IMR-90 (cell line): ENCODE measurements at regions not wholly inside any gene's neighbourhood (a gene's known extent, or its start where the extent isn't known, plus 50 kb on each side); places are given as distances from the start of the nearest gene placed in this dataset.
A peak's percentile ranks its signal among the peaks of the same experiment; 100 is the strongest.

Experiments used
- ATAC-seq: fragments of 200-7000 bp; cut with Tn5 transposase; 2 replicates; pipeline ENCODE4 v1.9.1; 2020; ENCODE audit warnings: low read depth, mild to moderate bottlenecking, moderate library complexity
- BruUV-seq: library from RNA; stranded (reverse); fragments of 400-500 nt; replicated peaks from 2 replicates; lab custom pipeline; 2021; lab: Mats Ljungman, UMichigan
- CTCF ChIA-PET: fragments of 300-600 bp; formaldehyde crosslinking; extraction: SDS; loops from one replicate; lab custom pipeline; 2021; ENCODE audit warnings: antibody characterized with exemption; lab: Yijun Ruan, JAX
- POLR2A ChIA-PET: fragments of 300-600 bp; sonication (Branson Sonifier 250); formaldehyde crosslinking; loops from one replicate; lab custom pipeline; 2022; ENCODE audit warnings: antibody characterized with exemption; ENCODE audit not compliant: unreplicated experiment; lab: Charles Lee
- DNase-seq: peaks from one replicate; pipeline ENCODE4 v3.0.0; 2013
- H2AFZ ChIP-seq: replicated peaks from 2 replicates; pipeline ENCODE3; 2013; ENCODE audit warnings: low read length, mild to moderate bottlenecking; ENCODE audit not compliant: poor library complexity
- H2AK5ac ChIP-seq: 2 replicates; pipeline ENCODE4 v1.6.1; 2013; ENCODE audit warnings: low read depth, low read length, inconsistent platforms
- H2AK9ac ChIP-seq: replicated peaks from 2 replicates; pipeline ENCODE3; 2013; ENCODE audit warnings: mild to moderate bottlenecking, low read depth, low read length, moderate library complexity; ENCODE audit not compliant: poor library complexity
- H2BK120ac ChIP-seq: 2 replicates; pipeline ENCODE4 v1.6.1; 2013; ENCODE audit warnings: low read depth, low read length, inconsistent platforms
- H2BK15ac ChIP-seq: 3 replicates; pipeline ENCODE4 v1.6.1; 2013; ENCODE audit warnings: low read depth, low read length, inconsistent platforms
- H2BK20ac ChIP-seq: 2 replicates; pipeline ENCODE4 v1.6.1; 2013; ENCODE audit warnings: low read depth, mild to moderate bottlenecking, inconsistent platforms, low read length, moderate library complexity
- H2BK5ac ChIP-seq: 2 replicates; pipeline ENCODE4 v1.6.1; 2013; ENCODE audit warnings: mild to moderate bottlenecking, low read depth, low read length, inconsistent platforms; ENCODE audit not compliant: poor library complexity, severe bottlenecking
- H3K14ac ChIP-seq: replicated peaks from 2 replicates; pipeline ENCODE4 v1.6.1; 2013; ENCODE audit warnings: low read depth, low read length, inconsistent platforms
- H3K18ac ChIP-seq: 2 replicates; pipeline ENCODE4 v1.6.1; 2013; ENCODE audit warnings: low read depth, low read length, control low read depth
- H3K23ac ChIP-seq: 2 replicates; pipeline ENCODE4 v1.6.1; 2013; ENCODE audit warnings: low read depth, low read length, inconsistent platforms
- H3K27ac ChIP-seq: 2 replicates; pipeline ENCODE4 v1.5.1; 2013; ENCODE audit warnings: mild to moderate bottlenecking, control low read depth, low read length; ENCODE audit not compliant: insufficient read depth
- H3K27me3 ChIP-seq: 2 replicates; pipeline ENCODE4 v1.6.1; 2013; ENCODE audit warnings: low read length; ENCODE audit not compliant: control insufficient read depth, insufficient read depth
- H3K36me3 ChIP-seq: 2 replicates; pipeline ENCODE4 v1.6.1; 2013; ENCODE audit warnings: low read length, mixed read lengths; ENCODE audit not compliant: control insufficient read depth, insufficient read depth
- H3K4ac ChIP-seq: 2 replicates; pipeline ENCODE4 v1.6.1; 2013; ENCODE audit warnings: low read depth, low read length, inconsistent platforms
- H3K4me1 ChIP-seq: 2 replicates; pipeline ENCODE4 v1.6.1; 2013; ENCODE audit warnings: low read length, mixed read lengths; ENCODE audit not compliant: control insufficient read depth, insufficient read depth
- H3K4me2 ChIP-seq: 2 replicates; pipeline ENCODE4 v1.6.1; 2013; ENCODE audit warnings: low read depth, mild to moderate bottlenecking, control low read depth, low read length, moderate library complexity
- H3K4me3 ChIP-seq: 2 replicates; pipeline ENCODE4 v1.5.1; 2013; ENCODE audit warnings: low read depth, mild to moderate bottlenecking, control low read depth, low read length, moderate library complexity; ENCODE audit not compliant: insufficient read depth
- H3K56ac ChIP-seq: 2 replicates; pipeline ENCODE4 v1.6.1; 2013; ENCODE audit warnings: low read length, inconsistent platforms; ENCODE audit not compliant: insufficient read depth; ENCODE audit errors: extremely low read depth
- H3K79me1 ChIP-seq, 2 experiments: 2 replicates each; pipeline ENCODE4 v1.6.1; 2013; ENCODE audit warnings: low read length in 2 of 2, inconsistent platforms in 1 of 2, low read depth in 1 of 2
- H3K9ac ChIP-seq: 2 replicates; pipeline ENCODE4 v1.6.1; 2013; ENCODE audit warnings: low read depth, low read length, control low read depth
- H3K9me1 ChIP-seq: 2 replicates; pipeline ENCODE4 v1.6.1; 2013; ENCODE audit warnings: low read length, inconsistent platforms; ENCODE audit not compliant: insufficient read depth
- H3K9me3 ChIP-seq: 2 replicates; pipeline ENCODE4 v1.6.1; 2013; ENCODE audit warnings: low read length; ENCODE audit not compliant: control insufficient read depth, insufficient read depth
- H4K20me1 ChIP-seq: 2 replicates; pipeline ENCODE4 v1.6.1; 2013; ENCODE audit warnings: low read length, inconsistent platforms; ENCODE audit not compliant: insufficient read depth
- H4K5ac ChIP-seq: 2 replicates; pipeline ENCODE4 v1.6.1; 2013; ENCODE audit warnings: mild to moderate bottlenecking, low read depth, low read length, control low read depth
- H4K8ac ChIP-seq, 2 experiments: 2 replicates each; pipeline ENCODE4 v1.6.1; 2013; ENCODE audit warnings: low read depth in 2 of 2, low read length in 2 of 2, control low read depth in 1 of 2, inconsistent platforms in 1 of 2
- H4K91ac ChIP-seq: 2 replicates; pipeline ENCODE4 v1.6.1; 2013; ENCODE audit warnings: low read depth, low read length, inconsistent platforms; ENCODE audit not compliant: insufficient read depth
- CTCF ChIP-seq: conservative IDR thresholded peaks from 2 replicates; pipeline ENCODE4 v1.5.1; 2012; ENCODE audit warnings: mild to moderate bottlenecking, low read depth, low read length, improper control_type of control experiment
- NFE2L2 ChIP-seq: fragments of 150-350 bp; IDR thresholded peaks from 2 replicates; pipeline ENCODE4 v1.6.1; 2016; ENCODE audit warnings: low read depth, mild to moderate bottlenecking, low read length
- WGBS, 2 experiments: methylation state at CpG; one replicate each; pipeline versions ENCODE4 v1.1.5 to v1.1.7; 2013; ENCODE audit warnings: missing lambda C conversion rate in 2 of 2; ENCODE audit not compliant: insufficient read length in 1 of 2; ENCODE audit errors: extremely low coverage in 2 of 2; 5-methylcytosine and 5-hydroxymethylcytosine counted together
- dilution Hi-C: fragments of 300-500 bp; cut with HindIII; formaldehyde crosslinking; loops from one replicate; pipeline ENCODE4 v1.14.3; 2018; ENCODE audit warnings: low sequenced_read_pairs; ENCODE audit not compliant: unreplicated experiment
- in situ Hi-C: fragments of 300-500 bp; cut with MboI; formaldehyde crosslinking; loops from 3 replicates; pipeline ENCODE4 v1.14.3; 2019; ENCODE audit warnings: low sequenced_read_pairs, inconsistent platforms, mixed read lengths
- intact Hi-C: fragments of 100-400 bp; cut with micrococcal nuclease; formaldehyde crosslinking; loops from 2 replicates; pipeline ENCODE4 v1.10.0; 2022

GRCh38 chr1:222387007-222387814 lies 160.7 kb downstream of the HHIPL2 start:
- CTCF ChIA-PET: interaction anchor here (0.6 kb wide), 1 partner anchor 68 kb away, joined by 4 read pairs; no protein-coding TSS in a partner anchor
- no CpG with 5 or more reads among the region's 8 CpGs for WGBS, 2 experiments
- H4K20me1 ChIP-seq: no peaks in the 10 kb centered on the region
- no peak overlapping the region for H2AFZ ChIP-seq
- H3K4me1 ChIP-seq: peaks cover 2% of the 10 kb centered on the region; the same call in 1 of the 2 replicates
- H3K4me3 ChIP-seq: no peak overlapping the region
- no peak overlapping the region for H3K9ac ChIP-seq
- no peak overlapping the region for H3K56ac ChIP-seq
- no peak overlapping the region for H3K4me2 ChIP-seq
- no peaks in the 10 kb centered on the region for H3K79me1 ChIP-seq
- no peak overlapping the region for H2BK15ac ChIP-seq
- no peak overlapping the region for H2BK20ac ChIP-seq
- dilution Hi-C loops: no loop called here
- H3K27ac ChIP-seq: no peak overlapping the region
- H3K14ac ChIP-seq: no peak overlapping the region
- no peak overlapping the region; the same call in 1 of the 2 replicates for H3K4ac ChIP-seq
- H2BK120ac ChIP-seq: no peak overlapping the region
- H2AK9ac ChIP-seq: no peak overlapping the region
- H2BK5ac ChIP-seq: no peak overlapping the region
- no peak for ATAC-seq
- no peak overlapping the region for H3K23ac ChIP-seq
- no peaks in the 10 kb centered on the region; the same call in 1 of the 2 replicates for H3K9me1 ChIP-seq
- in situ Hi-C loops: no loop called here
- TF ChIP-seq CTCF (0 out of 2 replicates have a peak, but pooled peaks have one; percentile 5), NFE2L2 (no peak)
- no peaks in the 10 kb centered on the region for H3K27me3 ChIP-seq
- H4K8ac ChIP-seq: no peak overlapping the region
- no peak overlapping the region; the same call in 1 of the 2 replicates for H4K91ac ChIP-seq
- H2AK5ac ChIP-seq: no peak overlapping the region
- DNase-seq: no peak
- intact Hi-C loops: no loop called here
- BruUV-seq: no TSS peak
- no peaks in the 10 kb centered on the region for H3K36me3 ChIP-seq
- H3K9me3 ChIP-seq: no peaks in the 10 kb centered on the region
- H3K18ac ChIP-seq: no peak overlapping the region
- no peak overlapping the region for H4K5ac ChIP-seq
- POLR2A ChIA-PET: no interaction called here
